NCI-H2107 (cell line): ENCODE measurements at regions not wholly inside any gene's neighbourhood (a gene's known extent, or its start where the extent isn't known, plus 50 kb on each side); places are given as distances from the start of the nearest gene placed in this dataset.

Experiments used
- DNase-seq: peaks from one replicate; lab custom pipeline; 2025; lab: John Stamatoyannopoulos, UW

DNA sequence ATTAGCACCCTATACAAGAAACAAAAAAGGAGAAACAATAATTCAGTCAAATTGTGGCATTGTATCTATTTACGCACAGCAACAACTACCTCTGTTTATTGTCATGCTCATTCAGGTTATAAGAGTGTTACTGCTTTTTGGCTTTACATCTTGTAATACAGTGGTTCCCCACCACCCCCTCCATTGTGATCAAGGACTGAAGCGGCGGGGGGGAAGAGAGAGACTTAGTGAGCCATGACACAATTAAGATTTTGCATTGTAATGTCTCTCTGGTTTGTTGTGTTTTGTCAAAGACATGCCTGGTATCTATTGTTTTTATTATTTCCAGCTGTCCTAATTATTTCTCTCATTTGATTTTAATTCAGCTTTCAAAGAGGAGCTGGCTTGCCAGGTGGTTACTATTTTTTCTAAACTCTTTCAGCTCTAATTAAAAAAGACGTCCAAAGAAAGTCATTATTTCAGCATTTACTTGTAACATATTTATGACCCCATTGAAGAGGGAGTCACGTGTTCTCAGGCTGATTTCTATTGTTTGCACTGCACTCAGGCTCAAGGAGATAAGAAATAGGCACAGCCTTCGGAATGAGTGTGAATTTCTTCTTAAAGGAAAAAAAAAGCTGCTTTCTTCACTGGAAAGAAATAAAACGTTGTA, 234.4 kb upstream of the TBL1XR1 start:
- DNase-seq: peak; percentile 38

DNA sequence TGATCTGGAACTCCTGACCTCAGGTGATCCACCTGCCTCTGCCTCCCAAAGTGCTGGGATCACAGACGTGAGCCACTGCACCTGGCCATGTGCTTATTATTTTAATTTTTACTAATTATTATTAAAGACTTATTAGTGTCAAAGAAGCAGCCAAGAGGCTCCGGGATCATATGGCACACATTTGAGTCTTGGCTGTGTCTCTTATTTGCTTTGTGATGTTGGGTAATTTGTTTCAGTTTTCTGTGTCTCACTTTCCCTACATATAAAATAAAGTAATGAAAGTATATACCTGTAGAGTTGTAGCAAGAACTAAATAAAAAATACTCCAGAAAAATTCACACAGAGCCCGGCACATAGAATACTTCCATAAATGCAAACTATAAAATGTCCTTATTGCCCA, 238.0 kb upstream of the TBL1XR1 start:
- no peak for DNase-seq

DNA sequence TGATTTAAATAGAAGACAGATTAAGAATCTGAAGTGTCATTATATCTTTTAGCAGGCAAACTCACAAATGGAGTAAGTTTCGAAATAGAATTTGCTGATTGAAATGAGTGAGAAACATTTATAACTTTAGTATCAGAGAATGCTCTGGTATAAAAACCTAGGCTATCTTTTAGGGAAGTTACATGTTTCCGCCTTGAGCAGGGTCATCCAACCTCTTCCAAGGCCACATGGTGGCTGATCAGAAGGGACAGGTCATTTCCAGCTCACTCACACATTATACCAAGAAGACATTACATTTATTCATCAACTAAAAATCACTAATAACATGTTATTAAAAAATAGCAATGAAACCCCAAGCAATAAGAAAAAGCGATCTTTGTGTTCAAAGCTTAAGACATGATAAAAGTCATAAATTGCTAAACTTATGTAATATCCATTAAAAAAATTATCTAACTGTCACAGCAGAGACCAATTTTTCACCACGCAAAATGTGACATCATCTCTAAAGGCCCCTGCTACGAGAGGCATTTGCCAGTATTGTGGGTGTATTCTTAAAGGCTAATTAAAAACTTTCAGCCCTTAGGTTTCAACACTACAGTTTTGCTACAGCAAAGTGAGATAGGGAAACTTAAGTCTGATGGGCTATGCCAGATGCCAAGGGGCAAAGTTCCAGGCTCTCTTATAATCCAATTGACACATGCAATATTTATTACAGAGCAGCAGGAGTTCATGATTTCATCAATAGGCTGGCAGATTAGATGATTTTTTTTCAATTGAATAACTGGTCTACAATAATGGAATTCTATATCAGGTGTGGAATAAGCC, 240.4 kb upstream of the TBL1XR1 start:
- no peak for DNase-seq

DNA sequence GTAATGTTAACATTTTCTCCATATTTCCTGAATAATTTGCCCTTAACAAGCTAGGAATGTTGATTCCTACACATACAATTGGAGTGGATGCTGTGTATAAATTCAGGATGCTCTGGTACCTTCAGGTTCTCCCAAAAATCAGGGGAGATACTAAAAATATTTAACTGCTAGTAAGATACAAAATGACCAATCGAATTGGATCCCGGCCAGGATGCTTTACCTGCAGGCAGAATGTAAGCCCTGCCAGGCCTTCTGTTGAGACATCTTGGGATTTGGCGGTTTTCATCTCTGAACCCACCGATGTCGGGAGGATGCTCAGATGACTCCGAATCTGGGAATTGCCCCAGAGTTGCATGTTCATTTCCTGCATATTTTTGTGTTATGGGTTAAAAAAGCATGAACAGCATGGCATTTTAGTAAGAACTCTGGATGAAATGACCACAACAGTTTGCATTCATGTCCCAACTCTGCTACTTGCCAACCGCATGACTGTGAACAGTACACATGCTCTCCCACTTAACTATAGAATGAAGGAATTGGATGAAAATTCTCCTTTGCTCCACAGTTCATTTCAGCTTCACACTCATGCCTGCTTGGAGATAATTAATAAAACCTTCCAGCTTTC, 241.4 kb upstream of the TBL1XR1 start:
- DNase-seq: no peak

DNA sequence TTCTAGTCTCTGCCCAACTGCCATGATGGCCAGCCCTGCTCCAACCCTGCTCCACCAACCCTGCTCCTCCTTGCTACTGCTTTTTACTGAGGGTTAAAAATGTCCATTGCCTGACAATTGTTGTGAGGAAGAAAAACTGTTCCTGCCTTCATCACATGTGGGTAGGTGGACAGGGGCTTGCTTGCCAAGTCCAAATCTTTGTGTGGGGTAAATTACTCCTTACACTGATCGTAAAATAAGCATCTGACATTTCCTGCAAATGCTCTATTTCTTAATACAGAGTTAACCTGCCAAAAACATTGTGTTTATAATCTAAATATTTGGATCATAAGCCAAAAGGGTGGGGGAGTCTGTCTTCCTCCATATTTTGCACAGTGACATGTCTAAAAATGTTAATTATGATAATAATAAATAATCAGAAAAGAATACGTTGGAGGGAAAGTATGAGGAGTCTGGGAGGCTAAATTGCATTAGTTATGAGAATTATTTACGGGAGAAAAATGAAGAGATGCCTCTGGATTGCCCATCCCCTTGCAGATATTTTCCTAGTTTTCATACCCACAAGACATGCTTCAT, 242.5 kb upstream of the TBL1XR1 start:
- no peak for DNase-seq

DNA sequence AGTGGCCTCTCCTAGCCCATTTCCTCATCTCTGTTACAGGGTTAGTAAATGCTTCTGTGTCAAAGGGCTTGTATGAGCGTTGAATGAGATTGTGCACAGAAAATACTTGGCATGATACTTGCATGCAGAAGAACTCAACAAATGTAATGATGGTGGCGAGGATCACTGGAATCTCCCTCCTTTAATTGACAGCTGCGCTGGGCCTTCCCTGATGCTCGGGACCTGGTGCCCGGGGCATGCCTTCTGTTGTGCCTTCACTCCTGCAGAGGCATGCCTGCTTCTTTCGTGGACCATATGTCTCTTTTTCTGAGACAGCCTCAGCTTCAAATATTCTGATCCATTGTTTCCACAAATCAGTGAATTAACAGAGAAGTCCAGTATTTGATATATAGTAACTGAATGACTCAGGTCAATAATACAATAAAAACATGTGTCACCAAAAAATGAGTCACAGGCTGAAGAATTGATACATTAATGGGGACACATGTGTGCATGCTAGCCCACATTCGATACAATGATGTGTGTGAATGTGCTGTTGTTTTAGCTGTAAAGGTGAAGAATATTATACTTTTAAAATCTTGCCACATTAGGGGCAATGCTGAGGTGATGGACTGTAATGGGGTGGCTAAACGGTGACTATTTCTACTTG, 243.3 kb upstream of the TBL1XR1 start:
- no peak for DNase-seq

DNA sequence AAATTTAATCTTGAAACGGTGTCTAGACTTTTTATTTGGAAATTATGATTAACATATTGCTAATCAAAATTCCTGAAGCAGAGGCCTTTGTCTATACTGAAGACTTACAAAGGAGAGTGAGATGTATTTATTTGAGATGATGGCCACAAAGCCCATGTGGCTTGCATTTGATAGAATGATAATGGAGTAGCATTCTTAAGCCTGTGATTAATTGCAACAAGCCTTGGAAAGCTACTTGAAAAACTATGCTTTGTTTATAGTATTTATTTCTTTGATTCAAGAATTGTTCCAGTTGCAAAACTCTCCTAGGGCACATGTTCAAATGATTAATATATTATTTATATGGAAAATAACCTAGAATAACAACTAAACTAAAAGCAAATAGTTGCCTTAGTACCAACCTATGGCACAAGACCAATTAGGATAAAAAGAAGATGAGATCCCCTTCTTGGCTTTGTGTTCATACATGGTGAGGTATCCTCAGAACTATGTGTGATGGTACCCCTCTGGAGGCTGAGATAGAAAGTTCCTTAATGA, 244.1 kb upstream of the TBL1XR1 start:
- DNase-seq: no peak

DNA sequence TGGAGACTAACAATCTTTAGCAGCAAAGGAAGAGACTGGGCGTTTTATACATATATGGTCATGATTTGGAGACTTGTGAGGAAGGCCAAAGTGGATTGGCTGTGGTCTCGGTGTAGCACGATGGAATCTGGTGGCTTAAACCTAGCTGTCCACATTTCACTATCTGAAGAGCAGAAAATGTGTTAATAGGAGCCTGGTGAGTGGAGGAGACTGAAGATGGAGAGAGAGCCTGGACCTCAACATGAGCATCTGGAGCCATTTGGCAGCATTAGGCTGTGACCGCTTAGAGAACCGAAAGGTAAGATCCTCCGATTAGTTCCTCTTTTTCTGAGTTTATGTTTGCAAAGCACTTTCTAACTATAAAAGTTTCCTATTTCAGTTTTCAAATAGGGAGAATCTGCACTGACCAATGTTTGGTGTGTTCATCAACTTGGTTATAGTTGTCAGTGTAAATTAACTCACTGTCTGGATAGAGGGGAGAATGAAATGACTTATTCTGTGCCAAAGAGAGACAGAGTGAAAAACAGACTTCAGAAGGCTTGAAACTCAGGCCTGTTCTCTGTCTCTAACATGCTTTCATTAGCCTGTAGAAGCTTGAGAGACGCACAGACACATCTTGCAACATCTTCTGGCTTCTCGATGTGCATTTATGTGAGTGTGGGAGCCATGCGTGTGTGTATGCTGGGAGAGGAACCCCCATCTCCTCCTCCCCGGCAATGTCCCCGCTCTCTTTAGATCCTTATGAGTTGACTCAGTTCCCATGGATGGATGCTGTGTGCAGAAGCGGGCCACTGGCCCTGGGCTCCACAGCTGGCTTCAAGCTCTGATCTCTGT, 244.7 kb upstream of the TBL1XR1 start:
- no peak for DNase-seq

DNA sequence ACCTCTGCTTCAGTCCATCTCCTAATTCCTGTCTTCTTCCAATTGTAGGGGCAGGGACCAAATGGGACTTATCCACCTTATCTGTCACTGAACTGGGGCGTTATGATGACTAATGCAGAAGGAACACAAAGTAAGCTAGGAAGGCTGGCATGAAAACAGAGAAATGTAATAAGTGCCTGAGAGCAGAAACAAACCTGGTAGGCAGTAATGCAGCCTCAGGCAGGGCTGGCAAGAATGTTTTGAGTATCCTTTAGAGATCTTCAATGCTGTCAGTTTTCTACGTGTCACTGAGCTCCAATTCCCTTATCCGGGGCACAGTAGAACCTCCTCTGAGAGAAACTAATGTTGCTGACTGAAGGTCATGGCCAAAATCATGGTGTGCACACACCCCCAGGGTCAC, 246.2 kb upstream of the TBL1XR1 start:
- DNase-seq: no peak

DNA sequence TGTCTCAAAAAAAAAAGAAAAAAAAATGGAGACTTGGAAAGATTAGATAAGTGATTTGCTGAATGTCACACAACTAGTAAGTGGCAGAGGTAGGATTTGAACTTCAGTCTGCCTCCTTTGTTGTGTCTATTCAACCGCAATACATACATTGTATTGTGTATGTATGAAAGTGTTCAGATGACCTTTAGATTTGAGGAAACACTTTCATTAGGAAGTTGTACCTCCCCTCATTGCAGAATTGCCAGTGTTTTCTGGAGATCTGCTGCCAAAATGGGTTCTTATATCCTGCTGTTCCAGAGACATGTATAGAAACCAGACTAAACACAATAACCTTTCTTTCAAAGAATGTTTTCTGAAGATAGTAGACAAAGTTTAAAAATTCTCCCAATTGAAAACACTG, 247.4 kb upstream of the TBL1XR1 start:
- no peak for DNase-seq

DNA sequence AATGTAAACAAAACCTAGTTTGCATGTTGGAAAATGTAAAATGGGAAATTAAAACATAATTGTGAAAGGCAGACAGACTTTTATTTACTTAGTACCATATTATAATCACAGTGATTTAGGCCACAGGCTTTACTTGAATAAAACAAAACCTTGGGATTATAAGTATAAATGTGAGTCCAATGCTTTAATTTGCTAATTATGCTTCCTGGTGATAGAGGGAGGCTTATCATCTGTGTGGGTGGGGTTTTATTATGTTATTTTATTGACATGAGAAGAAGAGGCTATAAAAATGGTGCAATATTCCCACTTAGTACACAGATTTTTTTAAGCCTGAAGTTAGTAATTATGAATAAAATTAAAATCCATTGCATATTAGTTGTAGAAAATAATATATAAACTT, 248.3 kb upstream of the TBL1XR1 start:
- DNase-seq: no peak

DNA sequence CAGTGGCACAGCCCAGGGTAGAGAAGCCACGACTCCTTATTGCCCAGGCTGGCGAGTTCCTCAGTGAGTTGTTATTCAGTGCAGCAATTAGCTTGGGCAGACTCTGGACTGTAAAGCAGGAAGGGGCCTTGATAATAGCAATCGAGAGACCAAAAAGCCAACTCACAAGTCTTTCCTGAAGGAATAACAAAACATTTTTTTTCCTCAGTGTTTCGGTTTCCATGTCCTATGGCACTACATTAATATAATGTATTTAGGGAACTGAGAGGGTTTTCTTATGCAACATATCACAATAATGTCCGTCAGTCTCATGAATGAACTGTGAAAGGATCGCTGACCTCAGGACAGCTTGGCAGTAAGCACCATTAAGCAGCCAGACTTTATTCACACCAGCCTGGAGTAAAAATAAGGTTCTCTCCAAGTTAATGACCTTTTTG, 248.9 kb upstream of the TBL1XR1 start:
- no peak for DNase-seq

DNA sequence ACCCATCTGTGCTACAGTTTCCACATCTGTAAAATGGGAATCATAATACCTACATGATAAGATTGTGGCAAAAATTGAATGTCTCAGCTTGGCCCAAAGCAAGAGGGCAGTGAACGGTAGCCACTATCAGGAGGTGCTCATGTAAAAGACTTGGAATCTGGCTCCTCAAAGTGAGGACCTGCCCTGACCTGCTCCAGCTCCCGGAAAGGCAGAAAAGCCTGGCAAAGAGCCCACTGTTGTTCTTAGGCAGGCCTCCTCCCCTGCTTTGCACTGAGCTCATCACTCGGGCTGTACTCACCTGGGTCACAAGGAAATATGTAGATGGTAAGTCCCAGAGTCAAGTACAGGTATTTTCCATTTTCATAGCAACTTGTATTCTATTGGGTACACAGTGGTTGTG, 250.7 kb upstream of the TBL1XR1 start:
- DNase-seq: no peak

DNA sequence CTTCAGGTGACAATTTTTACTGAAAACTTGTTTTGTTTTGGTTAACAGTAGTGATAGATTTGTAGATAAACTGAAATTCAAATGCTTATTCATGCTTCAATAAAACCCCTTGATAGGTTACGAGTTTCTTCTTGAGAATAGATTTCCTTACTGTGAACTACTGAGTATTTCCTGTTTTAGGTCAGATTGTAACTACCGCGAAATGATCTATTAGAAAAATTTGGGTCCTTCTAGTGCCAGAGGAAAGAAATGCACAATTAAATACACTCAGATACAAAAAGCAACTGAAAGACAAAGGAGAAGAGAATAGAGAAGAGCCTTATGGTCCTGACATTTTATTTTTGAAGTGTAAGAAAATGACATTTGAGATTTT, 251.7 kb upstream of the TBL1XR1 start:
- DNase-seq: no peak

DNA sequence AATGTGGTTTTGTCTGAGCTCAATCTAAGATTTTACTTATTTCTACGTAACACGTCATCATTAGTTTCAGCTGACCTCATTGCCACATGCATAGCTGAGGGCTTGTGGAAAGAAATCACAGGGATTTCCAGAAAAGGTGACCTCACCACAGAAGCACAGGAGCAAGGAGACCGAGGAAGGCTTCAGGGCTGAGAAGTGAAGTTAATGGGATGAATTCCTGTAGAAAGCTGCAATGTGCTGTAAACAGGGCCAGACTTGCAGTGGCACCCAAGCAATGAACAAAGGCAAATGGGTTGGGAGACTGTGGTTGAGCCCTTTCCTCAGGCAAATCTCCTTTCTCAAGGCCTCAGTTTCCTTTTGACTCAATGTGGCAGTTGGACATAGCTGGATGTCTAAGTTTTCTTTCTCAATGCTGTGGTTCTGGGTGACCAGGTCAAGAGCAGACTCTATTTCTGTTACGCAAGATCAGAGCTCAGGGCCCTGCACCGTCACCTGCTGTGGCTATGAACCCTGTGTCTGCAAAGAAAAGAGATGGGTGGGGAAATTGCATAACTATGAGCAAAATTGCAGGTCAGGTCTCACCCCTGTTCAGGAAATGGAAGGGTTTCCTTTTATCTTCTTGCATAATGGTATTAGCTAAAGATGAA, 252.2 kb upstream of the TBL1XR1 start:
- DNase-seq: no peak

DNA sequence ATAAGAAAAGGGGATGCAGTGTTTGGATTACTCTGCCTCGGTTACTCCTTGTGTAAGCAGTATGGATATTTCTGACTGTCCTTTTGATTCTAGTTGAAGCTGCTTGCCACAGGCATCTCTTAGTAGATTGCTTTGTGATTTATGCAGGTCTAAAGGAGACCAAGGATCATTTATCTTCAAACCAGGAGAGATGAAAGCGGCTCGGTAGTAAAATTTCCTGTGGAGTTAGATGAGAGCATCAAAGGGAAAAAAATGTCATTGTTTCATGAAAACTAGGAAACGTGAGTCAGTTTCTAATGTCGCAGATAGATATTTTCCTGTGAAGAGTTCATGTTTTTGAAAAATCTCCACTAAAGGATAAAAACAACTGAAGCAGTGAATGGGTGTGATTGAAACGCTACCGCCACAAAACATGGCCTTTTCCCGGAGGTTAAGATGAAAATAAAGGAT, 254.0 kb upstream of the TBL1XR1 start:
- no peak for DNase-seq

DNA sequence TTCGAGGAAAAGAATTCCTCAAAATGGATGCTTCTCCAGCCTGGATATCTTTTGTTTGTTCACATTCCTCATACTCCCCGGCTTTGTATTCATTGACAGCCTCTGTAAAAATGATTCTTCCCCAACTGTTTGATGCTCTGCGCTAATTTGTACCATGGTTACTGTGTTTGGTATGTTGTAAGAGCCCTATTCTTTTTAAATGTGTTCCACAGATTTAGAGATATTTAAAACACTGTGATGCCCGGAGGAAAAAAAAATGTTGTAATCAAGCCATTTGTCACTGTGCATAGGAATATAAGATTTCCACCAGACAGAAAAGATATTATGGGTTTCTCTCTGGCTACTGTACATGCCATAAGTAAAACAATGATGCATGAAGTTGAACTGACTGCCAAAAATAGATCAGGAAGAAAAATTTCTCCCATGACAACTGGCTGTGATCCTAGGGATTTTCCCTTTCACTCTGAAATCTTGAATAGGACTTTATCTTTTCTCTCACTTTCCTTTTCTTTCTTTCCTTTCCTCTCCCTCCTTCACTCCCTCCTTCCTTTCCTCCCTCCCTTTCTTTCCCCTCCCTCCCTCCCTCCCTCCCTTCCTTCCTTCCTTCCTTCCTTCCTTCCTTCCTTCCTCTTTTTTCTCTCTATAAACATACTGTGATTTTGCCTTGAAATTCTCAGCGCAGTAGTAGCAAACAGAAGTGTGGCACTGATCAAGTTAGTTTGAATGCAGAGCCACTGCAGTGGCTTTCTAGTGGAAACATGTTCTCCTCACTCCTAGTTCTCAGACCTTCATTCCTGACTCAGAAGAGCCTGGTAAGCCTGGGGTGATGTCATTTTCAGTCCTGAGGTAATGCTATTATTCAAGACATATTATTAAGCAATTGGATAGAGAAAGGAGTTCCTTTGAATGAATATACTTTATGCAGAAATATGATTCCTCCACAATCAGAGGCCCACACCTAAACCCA, 254.9 kb upstream of the TBL1XR1 start:
- DNase-seq: no peak

DNA sequence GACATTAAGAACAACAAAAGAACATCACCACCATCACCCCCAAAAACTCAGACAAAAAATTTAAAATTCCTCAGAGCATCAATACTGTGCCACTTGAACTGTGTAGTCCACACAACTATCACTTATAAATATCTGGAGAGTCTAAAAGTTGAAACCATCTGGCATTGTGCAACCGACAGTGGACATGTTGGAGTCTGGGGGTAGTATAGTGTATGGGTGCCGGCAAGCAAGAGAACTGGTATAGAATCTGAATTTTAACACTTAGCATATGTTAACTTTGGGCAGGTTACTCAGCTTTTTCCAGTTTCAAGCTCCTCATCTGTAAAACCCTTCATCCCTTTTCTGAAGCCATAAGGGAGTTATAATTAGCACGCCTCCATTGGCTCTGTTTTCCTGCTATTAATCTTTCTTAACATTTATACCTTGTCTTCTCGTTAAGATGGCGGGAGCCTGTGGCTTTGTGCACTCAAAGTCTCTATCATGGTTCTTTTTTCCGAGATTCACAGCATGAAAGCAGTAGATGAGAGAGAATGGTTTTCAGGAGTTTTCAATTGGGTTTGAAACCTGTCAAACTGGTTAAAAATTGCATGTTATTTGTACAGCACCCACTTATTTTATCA, 255.7 kb upstream of the TBL1XR1 start:
- DNase-seq: no peak

DNA sequence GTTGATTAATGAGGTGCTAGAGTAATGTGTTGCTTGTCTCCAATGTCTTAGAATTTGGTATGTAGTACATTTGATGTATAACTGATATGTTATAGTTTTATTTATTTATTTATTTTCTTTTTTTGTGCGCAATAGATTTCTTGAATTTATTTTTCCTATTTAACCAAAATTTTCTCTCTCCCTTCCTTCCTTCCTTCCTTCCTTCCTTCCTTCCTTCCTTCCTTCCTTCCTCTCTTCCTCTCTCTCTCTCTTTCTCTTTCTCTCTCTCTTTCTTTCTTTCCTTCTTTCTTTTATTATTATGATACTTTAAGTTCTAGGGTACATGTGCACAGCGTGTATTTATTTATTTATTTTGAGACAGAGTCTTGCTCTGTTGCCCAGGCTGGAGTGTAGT, 256.2 kb upstream of the TBL1XR1 start:
- DNase-seq: no peak
